ENCODE measurements at regions not wholly inside any gene's neighbourhood (a gene's known extent, or its start where the extent isn't known, plus 50 kb on each side); places are given as distances from the start of the nearest gene placed in this dataset.

DNA sequence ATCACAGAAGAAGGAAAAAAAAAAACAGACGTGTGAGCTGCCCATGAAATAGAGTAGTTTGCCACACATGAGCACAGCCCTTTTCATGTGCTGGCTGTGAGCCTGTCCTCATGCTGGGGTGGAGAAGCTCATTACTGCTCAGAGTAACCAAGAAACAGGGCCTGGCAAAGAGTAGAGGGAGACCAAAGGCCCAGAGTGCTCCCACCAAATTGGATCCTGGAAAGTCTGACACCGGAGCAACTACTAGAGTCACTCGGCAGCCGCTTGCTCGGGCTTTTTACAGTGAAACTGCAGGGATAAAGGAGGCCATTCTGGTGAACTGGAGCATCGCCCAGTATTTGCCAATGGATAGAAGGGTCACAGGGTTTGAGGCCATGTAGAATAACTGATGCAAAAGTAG lies 64.4 kb upstream of the BARHL2 start:
- TF ChIP-seq CTCF (IDR thresholded peaks at IDR 0.05) (no peak), EZH2 (IDR thresholded peaks at IDR 0.05) (no peak)
